NCI-H2196 (cell line): ENCODE measurements at regions not wholly inside any gene's neighbourhood (a gene's known extent, or its start where the extent isn't known, plus 50 kb on each side); places are given as distances from the start of the nearest gene placed in this dataset.
"Not testable (repeated sequence)": the region's sequence is repeated elsewhere in the genome, so short reads cannot be mapped to it uniquely, and the experiment has no call there.

Experiments
- DNase-seq: peaks from one replicate; lab custom pipeline; 2025; ENCODE audit not compliant: unreplicated experiment; lab: John Stamatoyannopoulos, UW

DNA sequence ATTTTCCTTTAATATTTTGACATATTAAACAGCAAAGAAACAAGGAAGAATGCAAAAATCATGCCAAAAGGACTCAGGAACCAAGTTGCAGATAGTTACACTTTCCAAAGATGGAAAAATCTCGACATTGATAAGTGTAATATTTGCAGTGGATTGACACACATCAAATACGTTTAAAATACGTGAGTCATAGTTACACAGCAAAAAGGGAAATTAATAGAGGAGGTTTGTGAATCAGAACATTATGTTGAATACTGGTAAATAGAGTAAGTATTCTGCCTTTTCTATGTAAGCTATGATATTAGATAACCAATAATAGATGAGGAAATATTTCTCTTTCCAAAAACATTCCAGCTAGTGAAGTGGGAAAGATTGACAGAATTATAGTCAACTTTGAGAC, 1761.3 kb upstream of the IGFBP7 start:
- DNase-seq = no peak

DNA sequence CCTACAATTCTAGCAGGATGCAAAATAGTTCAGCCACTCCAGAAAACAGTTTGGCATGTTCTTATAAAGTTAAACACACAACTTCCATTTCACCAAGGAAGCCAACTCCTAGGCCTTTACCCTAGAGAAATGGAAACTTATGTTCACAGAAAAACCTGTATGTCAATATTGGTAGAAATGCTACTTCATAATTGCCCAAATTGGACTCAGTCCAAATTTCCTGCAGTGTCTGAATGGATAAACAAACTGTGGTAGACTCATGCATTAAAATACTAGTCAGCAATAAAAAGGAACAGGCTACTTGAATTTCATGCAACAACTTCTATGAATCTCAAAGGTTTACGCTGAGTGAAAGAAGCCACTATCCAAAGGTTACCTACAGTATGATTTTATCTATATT, 1738.8 kb upstream of the IGFBP7 start:
- DNase-seq = no peak

DNA sequence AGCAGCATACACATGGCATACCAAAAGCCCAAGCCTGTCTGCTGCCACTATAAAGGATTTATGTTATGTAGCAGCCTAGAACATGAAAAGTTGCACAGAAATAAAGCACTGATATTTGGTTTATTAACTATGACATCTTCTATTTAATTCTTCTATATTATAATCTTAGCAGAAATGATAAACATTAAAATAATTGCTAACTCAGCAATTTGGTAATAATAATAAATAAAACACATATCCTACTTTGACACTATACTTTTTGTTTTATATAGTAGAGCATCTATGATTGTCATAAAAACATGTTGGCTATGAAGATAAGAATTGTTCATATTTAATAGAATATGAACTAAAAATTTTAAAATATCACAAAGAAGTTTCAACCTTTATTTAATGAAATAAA, 1733.3 kb upstream of the IGFBP7 start:
- DNase-seq = no peak

DNA sequence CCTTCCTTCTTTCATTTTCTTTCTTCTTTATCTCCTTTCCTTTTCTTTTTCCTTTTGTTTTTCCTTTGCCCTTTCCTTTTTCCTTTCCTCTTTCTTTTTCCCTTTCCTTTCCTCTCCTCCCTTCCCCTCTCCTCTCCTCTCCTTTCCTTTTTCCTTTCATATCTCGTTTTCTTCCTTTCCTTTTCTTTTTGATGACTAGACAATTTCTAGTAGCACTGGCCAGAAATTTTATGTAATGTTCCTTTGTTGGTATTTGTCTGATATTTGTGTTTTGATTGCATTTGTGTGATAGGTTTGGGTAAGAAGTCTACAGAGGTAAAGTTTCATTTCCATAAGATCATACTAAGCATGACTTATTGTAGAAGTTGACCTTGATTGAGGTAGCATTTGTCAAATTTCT, 1722.9 kb upstream of the IGFBP7 start:
- DNase-seq = no peak

DNA sequence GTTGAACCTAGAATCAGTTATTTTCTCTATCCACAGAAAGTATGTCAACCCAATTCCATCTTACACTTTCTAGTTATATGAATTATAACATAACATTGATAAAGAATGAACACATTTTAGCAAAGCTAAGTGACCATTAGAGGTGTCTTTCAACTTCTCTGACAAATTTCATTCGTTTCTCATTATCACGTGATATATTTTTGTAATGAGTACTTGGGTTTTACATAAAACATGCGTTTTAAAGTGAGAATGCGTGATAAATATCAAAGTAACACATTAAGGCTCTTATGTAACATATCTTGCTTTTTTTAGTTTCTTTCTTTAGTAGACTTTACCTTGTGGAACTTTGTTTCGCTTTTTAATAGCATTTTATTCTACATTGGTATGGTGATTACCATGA, 1715.1 kb upstream of the IGFBP7 start:
- DNase-seq = no peak

DNA sequence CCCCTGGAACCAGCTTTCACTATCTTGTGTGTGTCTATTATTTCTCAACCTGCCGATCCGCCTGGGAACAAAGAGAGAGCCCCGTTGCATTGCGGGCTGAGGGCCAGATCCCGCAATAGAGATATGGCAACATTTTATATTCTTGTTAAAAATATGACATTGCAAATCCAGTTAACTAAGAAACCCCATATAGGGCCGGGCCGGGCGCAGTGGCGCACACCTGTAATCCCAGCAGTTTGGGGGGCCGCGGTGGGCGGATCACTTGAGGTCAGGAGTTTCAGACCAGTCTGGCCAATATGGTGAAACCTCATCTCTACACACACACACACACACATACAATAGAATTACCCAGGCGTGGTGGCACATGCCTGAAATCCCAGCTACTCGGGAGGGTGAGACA, 1708.4 kb upstream of the IGFBP7 start:
- not testable (repeated sequence) for DNase-seq

DNA sequence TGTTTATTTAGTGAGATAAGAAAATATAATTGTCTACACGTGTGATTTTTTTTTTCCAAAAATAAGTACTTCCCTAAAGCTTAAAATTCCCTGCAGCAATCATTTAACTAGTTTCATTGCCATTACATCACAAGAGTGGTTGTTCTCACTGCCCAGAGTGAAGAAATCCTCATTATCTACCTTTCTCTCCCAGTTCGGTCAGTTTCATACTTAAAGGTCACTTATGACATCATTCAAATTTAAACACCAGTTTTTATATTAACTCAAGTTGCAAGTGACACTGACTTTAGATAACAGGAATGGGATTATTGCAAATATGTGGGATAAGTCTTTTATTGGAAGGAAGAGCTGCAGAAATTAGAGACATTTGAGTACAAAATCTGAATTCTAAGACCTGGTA, 1699.8 kb upstream of the IGFBP7 start:
- no peak for DNase-seq

DNA sequence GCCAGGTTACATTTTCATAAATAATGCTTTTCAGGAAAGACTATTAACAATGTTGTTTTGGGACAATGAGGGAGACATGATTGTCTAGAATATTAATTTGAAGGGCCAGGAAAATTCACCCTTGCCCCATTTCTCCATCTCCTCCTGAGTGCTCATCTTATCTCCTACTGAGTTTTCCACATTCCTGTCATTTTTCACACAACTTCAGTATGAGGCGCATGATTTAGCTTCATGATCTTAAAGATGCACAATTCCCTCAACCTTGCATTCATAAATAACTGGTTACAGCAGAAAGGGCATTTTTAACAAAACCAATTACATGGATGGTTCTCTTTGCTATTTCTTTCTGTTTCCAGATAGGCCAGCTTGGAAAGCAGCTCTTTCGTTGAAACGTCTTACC, 1699.2 kb upstream of the IGFBP7 start:
- DNase-seq = no peak

DNA sequence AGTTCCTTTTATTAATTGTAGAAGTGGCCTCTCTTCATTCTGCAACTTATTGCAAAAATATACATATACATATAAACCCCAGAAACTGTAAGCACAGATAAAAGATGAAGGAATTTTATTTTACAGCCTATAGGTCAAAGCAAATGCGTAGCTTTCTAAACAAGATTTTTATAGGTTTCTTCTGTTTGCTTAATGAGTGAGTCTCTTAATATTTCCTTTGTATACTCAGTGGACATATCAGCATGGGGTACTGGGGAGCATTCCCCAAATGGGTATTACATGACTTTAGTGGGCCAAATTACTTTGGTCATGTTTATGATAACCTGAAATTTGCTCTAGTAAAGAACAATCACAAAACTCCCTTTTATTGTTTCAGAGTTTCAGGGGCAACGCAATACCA, 1698.6 kb upstream of the IGFBP7 start:
- DNase-seq = no peak

DNA sequence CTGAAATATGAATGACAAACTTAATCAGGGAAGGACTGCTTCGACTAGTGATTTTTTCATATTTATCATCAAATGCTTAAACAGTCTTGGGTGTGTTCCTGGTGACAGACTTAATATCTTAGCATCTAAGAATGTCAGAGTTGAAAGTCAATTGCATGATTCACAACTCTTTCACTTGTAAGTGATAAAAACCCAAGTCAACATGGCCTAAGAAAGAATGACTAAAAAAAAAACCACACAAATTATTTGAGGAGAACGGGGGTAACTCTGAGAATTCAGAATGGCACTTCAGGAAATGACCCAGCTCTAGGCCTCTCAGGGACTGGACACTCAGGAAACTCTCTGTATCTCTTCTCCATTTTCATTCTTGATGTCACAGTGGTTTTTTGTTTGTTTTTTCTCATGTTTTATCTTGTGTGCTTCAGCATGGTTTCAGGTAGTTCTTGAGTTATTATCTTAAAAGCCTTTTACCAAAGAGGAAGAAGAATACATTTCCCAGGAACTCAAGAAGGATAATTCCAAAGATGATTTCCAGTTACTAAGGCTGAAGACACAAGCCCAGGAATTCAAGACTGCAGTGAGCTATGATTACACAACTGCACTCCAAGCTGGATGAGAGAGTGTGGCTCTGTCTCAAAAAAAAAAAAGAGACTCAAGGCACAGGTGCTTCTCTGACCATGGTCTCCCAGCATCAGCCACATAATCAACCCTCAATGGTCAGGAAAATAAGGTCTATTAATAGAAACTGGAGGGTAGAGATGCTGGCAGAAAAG, 1697.8 kb upstream of the IGFBP7 start:
- DNase-seq = no peak

DNA sequence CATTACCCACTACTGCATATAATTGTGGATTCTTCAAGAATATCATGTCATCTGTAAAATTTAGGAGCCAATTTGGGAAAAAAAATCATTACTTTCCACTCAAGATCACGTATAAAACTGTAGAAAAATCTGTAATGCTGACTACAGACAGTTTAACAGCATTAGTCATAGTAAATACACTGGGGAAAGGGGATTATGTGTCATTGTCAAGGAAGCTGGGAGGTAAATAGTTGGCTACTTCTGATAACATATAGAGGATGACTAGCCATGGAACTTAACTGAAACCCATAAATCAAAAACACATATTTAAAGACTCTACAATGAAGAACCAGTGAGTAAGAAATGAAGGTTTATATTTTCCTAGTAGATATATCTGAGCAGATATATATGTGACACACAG, 1666.4 kb upstream of the IGFBP7 start:
- DNase-seq = no peak

DNA sequence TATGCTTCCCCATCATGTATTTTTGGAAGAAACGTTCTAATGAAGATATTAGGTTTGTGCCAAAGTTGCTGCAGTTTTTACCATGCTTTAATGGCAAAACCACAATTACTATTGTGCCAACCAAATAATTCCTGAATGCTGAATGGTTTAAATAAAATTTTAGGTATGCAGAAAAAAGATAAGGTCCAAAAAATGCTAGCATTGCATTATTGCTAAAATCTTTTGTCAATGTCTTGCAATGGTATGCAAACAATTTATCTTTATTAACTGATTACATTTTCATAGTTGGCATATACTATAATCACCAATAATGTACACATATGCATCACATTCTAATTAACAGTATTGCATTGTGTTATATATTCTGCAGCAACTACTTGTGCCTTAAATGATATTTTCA, 1657.4 kb upstream of the IGFBP7 start:
- no peak for DNase-seq

DNA sequence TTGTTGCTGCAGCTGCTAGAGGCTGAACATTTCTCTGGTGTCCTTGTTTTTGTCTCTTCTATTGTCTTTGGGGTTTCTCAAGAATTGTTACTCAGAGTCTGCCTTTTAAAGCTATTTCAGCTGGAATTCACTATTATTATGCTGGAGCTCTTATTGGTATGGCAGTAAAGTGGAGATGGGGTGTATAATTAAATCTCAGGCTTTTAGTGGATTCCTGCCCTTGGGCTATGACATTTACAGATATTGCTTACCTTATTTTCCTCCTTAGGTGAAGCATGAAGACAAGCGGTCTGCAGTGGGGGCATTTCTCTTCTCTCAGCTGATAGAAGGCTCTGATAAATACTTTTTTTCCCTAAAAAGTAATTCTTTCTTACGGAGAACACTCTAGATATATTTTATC, 1656.6 kb upstream of the IGFBP7 start:
- DNase-seq = no peak

DNA sequence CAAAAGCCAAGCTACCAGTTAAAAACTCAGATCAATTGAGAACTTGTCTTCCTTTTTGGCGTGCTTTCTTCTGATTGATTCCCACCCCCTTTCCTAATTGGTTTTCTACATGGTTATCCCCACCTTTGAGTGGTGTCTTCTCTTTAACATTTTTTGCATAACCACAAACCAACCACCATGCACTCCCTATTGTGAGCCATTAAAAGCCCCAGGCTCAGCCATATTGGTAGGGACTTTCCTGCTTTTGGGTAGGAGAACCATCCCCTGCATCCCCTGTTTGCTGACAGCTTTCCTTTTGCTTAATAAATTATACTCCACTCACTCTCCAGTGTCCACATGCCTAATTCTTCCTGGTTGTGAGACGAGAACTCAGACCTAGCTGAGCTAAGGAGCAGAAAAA, 1651.4 kb upstream of the IGFBP7 start:
- no peak for DNase-seq

DNA sequence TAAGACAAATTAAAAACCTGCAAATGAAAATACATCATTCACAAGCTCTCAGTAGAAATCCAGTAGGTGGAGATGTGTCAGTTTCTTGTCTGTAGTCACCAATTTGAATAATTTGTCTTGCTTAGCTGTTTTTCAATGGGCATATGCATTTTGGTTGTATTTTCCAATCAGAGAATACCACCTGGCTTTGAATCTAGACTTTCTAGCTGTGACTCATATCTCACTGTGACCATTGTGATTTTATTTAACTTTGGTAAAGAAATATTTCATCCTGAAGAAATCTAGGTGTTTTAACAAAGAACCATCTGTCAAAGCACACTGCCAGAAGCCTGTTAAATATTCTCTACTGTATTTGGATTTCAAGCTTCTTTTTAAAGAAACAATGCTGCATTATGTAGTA, 1650.6 kb upstream of the IGFBP7 start:
- DNase-seq = no peak

DNA sequence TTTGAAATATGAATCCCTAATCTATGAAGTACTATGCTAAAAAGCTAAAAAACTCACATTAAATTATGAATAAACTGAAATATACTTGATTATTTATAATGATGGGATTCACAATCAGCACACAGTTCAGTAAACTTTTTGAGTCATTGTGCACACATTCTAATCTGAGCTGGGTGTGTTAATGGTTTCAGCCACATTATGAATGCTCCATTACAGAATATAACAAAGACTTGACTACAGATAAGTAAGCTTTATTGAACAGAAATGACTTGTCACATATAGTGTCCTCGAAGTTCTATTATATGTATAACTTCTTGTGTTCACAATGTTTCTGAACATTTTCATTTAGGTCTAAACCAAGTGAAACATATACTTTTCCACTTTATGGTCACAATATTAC, 1649.9 kb upstream of the IGFBP7 start:
- no peak for DNase-seq

DNA sequence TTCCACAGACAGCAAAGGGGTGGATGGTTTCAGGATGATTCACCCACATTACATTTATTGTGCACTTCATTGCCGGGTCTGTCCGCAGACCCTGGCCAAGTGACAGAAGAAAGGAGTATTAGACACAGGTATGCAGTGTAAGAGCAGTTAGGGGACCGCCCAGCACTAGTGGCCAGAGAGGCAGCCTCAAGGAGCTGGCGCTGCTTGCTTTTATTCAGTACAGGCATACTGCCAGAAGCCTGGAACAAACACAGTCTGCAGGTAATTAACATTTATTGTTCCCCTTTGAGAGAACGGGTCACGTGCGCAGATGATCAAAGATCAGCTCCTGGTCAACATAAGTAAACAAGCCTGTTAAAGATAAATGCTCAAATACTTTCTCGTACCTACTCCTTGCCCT, 1639.0 kb upstream of the IGFBP7 start:
- no peak for DNase-seq

DNA sequence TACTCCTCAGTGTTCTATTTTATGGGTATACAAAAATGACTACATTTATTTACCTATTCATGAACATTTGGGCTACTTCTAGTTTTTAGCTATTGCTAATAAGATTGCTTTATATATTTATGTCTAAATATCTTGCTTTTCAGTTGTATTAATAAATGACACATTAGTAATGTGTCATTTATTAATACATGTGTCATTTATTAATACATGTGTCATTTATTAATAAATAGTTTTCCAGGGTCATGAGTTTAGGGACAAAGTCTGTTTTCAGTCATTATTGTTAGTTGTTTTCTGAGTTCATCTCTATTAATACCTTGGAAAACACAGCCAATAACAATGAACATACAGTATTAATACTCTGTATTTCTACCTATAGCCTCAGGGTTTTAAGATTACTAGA, 1630.7 kb upstream of the IGFBP7 start:
- no peak for DNase-seq

DNA sequence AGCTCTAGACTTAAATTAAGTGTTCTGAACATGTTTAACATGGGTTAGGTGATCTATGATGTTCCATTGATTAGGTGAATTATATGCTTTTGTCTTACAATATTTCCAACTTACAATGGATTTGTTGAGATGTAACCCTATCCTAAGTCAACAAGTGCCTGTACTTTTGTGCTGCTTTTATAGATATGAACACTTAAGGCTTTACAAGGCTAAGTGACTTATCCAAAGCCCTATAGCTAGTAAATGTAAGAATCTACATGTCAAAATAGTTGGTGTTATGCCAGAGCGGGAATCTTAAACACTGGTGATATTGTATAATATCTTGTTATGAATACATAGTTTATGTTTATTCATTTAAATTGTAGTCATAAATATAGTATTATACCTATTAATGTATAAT, 1629.1 kb upstream of the IGFBP7 start:
- no peak for DNase-seq

DNA sequence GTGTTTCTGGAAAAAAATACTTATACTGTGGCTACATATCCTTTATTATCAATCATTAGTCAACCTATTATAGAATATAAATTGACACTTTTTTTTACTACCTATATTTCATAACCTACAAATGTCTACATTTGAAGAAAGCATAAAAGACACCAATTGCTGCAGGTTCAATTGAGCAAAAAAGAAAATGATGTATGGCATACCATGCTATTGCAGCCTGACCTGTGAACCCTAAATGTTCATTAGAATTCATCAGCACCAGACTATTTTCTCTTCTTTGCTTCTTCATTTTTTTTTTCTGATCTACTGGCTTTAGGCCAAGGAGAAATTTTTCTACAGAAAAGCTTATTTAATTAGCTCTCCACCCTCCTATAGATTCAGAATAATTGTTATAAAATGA, 1628.2 kb upstream of the IGFBP7 start:
- DNase-seq = no peak

DNA sequence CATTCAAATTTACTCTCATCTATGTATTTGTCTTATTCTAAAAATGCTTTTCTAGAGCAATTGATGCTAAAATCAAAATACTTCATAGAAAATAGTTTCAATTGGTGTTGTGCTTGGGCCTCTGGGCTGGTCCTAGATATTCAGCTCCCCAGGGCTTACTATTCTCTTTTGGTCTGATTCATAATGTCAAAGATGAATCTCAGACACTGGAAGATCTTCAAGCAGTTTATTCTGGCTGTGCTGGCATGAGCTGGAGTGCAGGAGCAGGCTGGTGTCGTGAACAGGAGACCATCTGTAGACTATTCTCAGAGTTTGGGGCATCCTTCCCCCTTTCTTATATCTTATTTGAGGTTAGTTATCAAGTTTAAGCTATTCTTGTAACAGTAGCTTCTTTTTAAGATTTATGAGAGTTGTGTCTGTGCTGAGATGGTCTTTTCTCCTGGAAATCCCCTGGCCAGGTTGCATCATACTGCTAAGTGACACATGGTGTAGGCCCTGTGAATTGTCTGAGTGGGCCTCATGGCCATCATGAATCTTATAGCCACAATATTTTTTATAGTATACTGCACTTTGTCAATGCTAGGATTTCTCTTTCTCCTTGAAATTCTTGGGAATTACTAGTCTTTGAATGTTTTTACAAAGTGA, 1624.0 kb upstream of the IGFBP7 start:
- no peak for DNase-seq

DNA sequence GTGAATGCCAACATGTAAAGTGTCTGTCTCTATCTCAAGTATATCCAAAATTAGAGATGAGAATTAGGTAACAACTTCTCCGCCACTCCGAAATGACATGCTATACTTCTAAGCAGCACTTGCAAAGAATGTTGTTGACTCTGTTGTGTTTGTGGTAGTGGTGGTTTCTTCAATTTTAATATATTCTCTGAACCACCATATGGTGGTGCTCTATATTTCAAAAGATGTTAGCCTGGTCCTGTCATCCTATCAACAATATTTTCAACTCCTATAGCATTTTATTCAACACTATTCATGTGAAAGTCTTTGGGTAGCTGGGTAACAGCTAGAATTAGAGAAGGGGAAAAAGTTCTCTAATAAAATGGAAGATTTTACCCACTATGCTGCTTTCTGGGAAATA, 1622.8 kb upstream of the IGFBP7 start:
- no peak for DNase-seq

DNA sequence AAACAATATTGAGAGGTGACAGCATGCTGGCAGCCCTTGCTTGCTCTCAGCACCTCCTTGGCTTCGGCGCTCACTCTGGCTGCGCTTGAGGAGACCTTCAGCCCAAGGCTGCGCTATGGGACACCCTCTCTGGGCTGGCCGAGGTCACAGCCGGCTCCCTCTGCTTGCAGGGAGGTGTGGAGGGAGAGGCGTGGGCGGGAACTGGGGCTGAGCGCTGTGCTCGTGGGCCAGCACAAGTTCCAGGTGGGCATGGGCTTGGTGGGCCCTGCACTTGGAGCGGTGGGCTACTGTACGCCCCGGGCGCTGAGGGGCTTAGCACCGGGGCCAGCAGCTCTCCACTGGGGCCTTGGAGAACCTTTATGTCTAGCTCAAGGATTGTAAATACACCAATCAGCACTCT, 1613.8 kb upstream of the IGFBP7 start:
- no peak for DNase-seq
